ENCODE measurements at regions not wholly inside any gene's neighbourhood (a gene's known extent, or its start where the extent isn't known, plus 50 kb on each side); places are given as distances from the start of the nearest gene placed in this dataset.

- no peak overlapping the region for H3K27ac ChIP-seq (ENCODE audit: low read depth, low read length)
- 69 to 86% (median 86%) methylated on average over 1 of the region's 1 CpG for WGBS, 3 donors
These were observed 160.3 kb downstream of the PTEN start for GRCh38 chr10:88023676-88024075.

GRCh38 chr10:88026031-88026430, 162.6 kb downstream of the PTEN start:
- 68 to 98% (median 83%) methylated on average over 3 of the region's 3 CpGs for WGBS, 3 donors
- no peak overlapping the region for H3K27ac ChIP-seq (ENCODE audit: low read depth, low read length)

- no peak overlapping the region for H3K27ac ChIP-seq (ENCODE audit: low read depth, low read length)
- 44 to 86% (median 47%) methylated on average over 4 of the region's 4 CpGs for WGBS, 3 donors
These were observed 164.1 kb downstream of the PTEN start for GRCh38 chr10:88027570-88027969.

GRCh38 chr10:88028072-88028471, 164.6 kb downstream of the PTEN start:
- H3K27ac ChIP-seq (ENCODE audit: low read depth, low read length) = no peak overlapping the region
- WGBS, 3 donors = 81 to 94% (median 91%) methylated on average over 1 of the region's 1 CpG

- 32 to 63% (median 58%) methylated on average over 1 of the region's 1 CpG for WGBS, 3 donors
- no peak overlapping the region for H3K27ac ChIP-seq (ENCODE audit: low read depth, low read length)
These were observed 165.2 kb downstream of the PTEN start for GRCh38 chr10:88028654-88029053.

GRCh38 chr10:88032566-88032965, 169.1 kb downstream of the PTEN start:
- H3K27ac ChIP-seq (ENCODE audit: low read depth, low read length) = no peak overlapping the region
- WGBS, 3 donors = 52 to 74% (median 63%) methylated on average over 1 of the region's 1 CpG

GRCh38 chr10:88033385-88033784, 170.0 kb downstream of the PTEN start:
- H3K27ac ChIP-seq (ENCODE audit: low read depth, low read length) = no peak overlapping the region
- 81 to 88% (median 86%) methylated on average over 3 of the region's 3 CpGs for WGBS, 3 donors

- WGBS, 3 donors = 84 to 95% (median 88%) methylated on average over 4 of the region's 4 CpGs
- no peak overlapping the region for H3K27ac ChIP-seq (ENCODE audit: low read depth, low read length)
These were observed 170.4 kb downstream of the PTEN start for GRCh38 chr10:88033793-88034192.

- H3K27ac ChIP-seq (ENCODE audit: low read depth, low read length) = no peak overlapping the region
- WGBS, 3 donors = 61 to 91% (median 77%) methylated on average over 4 of the region's 4 CpGs
These were observed 172.7 kb downstream of the PTEN start for GRCh38 chr10:88036126-88036525.

- 67 to 76% (median 70%) methylated on average over 2 of the region's 2 CpGs for WGBS, 3 donors
- no peak overlapping the region for H3K27ac ChIP-seq (ENCODE audit: low read depth, low read length)
These were observed 174.2 kb downstream of the PTEN start for GRCh38 chr10:88037623-88038022.

GRCh38 chr10:88038268-88038667, 174.8 kb downstream of the PTEN start:
- WGBS, 3 donors = 78 to 80% (median 80%) methylated on average over 4 of the region's 4 CpGs
- H3K27ac ChIP-seq (ENCODE audit: low read depth, low read length) = no peak overlapping the region

GRCh38 chr10:88039496-88040200, 176.2 kb downstream of the PTEN start:
- 69 to 74% (median 70%) methylated on average over 6 of the region's 6 CpGs for WGBS, 3 donors
- no peak overlapping the region for H3K27ac ChIP-seq (ENCODE audit: low read depth, low read length)

GRCh38 chr10:88041243-88042159, 178.1 kb downstream of the PTEN start:
- no peak overlapping the region for H3K27ac ChIP-seq (ENCODE audit: low read depth, low read length)
- WGBS, 3 donors = 46 to 67% (median 53%) methylated on average over 11 of the region's 11 CpGs

GRCh38 chr10:88042160-88043100, 179.0 kb downstream of the PTEN start:
- no peak overlapping the region for H3K27ac ChIP-seq (ENCODE audit: low read depth, low read length)
- 42 to 67% (median 60%) methylated on average over 19 of the region's 19 CpGs for WGBS, 3 donors

GRCh38 chr10:88045096-88045495, 181.7 kb downstream of the PTEN start:
- 70 to 84% (median 74%) methylated on average over 5 of the region's 5 CpGs for WGBS, 3 donors
- no peak overlapping the region for H3K27ac ChIP-seq (ENCODE audit: low read depth, low read length)

- whole genome bisulfite sequencing, 3 donors = 30 to 53% (median 32%) methylated on average over 5 of the region's 5 CpGs
- H3K27ac ChIP-seq (ENCODE audit: low read depth, low read length) = no peak overlapping the region
These were observed 182.4 kb downstream of the PTEN start for GRCh38 chr10:88045656-88046415.

GRCh38 chr10:88047579-88047978, 184.2 kb downstream of the PTEN start:
- no peak overlapping the region for H3K27ac ChIP-seq (ENCODE audit: low read depth, low read length)

GRCh38 chr10:88048312-88048711, 184.9 kb downstream of the PTEN start:
- 96 to 97% (median 97%) methylated on average over 1 of the region's 1 CpG for whole genome bisulfite sequencing, 3 donors
- no peak overlapping the region for H3K27ac ChIP-seq (ENCODE audit: low read depth, low read length)

All from adipose tissue (tissue), 3 donors.